Femur (tissue), 1 donor: ENCODE measurements at regions not wholly inside any gene's neighbourhood (a gene's known extent, or its start where the extent isn't known, plus 50 kb on each side); places are given as distances from the start of the nearest gene placed in this dataset.
"Not testable (repeated sequence)": the region's sequence is repeated elsewhere in the genome, so short reads cannot be mapped to it uniquely, and the experiment has no call there.

Experiments used
- DNase-seq: peaks from one replicate; pipeline ENCODE4 v3.0.0-alpha.2; 2017

- DNase-seq = no peak
These were observed 372.6 kb upstream of the ATP11B start for GRCh38 chr3:182420741-182421140.

GRCh38 chr3:182424006-182424405, 369.3 kb upstream of the ATP11B start:
- no peak for DNase-seq

GRCh38 chr3:182425926-182426718, 367.2 kb upstream of the ATP11B start:
- DNase-seq = not testable (repeated sequence)

- not testable (repeated sequence) for DNase-seq
These were observed 361.3 kb upstream of the ATP11B start for GRCh38 chr3:182431972-182432371.

GRCh38 chr3:182435860-182436259, 357.4 kb upstream of the ATP11B start:
- no peak for DNase-seq

GRCh38 chr3:182436547-182436946, 356.8 kb upstream of the ATP11B start:
- no peak for DNase-seq

GRCh38 chr3:182438398-182438797, 354.9 kb upstream of the ATP11B start:
- no peak for DNase-seq

- no peak for DNase-seq
These were observed 353.2 kb upstream of the ATP11B start for GRCh38 chr3:182440101-182440500.

- DNase-seq = no peak
These were observed 347.7 kb upstream of the ATP11B start for GRCh38 chr3:182445576-182445975.

GRCh38 chr3:182450942-182451787, 342.1 kb upstream of the ATP11B start:
- no peak for DNase-seq

GRCh38 chr3:182451871-182452270, 341.4 kb upstream of the ATP11B start:
- no peak for DNase-seq

GRCh38 chr3:182455011-182455410, 338.3 kb upstream of the ATP11B start:
- DNase-seq = no peak

GRCh38 chr3:182460303-182460702, 333.0 kb upstream of the ATP11B start:
- DNase-seq = no peak

- no peak for DNase-seq
These were observed 331.2 kb upstream of the ATP11B start for GRCh38 chr3:182462152-182462551.

- no peak for DNase-seq
These were observed 328.7 kb upstream of the ATP11B start for GRCh38 chr3:182464513-182465145.

GRCh38 chr3:182465301-182466185, 327.8 kb upstream of the ATP11B start:
- DNase-seq = no peak

- DNase-seq = no peak
These were observed 324.2 kb upstream of the ATP11B start for GRCh38 chr3:182469086-182469485.

GRCh38 chr3:182470187-182470586, 323.1 kb upstream of the ATP11B start:
- DNase-seq = no peak

GRCh38 chr3:182473191-182473710, 320.1 kb upstream of the ATP11B start:
- DNase-seq = no peak

- DNase-seq = no peak
These were observed 314.9 kb upstream of the ATP11B start for GRCh38 chr3:182478369-182478768.

- no peak for DNase-seq
These were observed 313.6 kb upstream of the ATP11B start for GRCh38 chr3:182479419-182480336.
